ENCODE measurements at regions not wholly inside any gene's neighbourhood (a gene's known extent, or its start where the extent isn't known, plus 50 kb on each side); places are given as distances from the start of the nearest gene placed in this dataset.
A peak's percentile ranks its signal among the peaks of the same experiment; 100 is the strongest.

DNA sequence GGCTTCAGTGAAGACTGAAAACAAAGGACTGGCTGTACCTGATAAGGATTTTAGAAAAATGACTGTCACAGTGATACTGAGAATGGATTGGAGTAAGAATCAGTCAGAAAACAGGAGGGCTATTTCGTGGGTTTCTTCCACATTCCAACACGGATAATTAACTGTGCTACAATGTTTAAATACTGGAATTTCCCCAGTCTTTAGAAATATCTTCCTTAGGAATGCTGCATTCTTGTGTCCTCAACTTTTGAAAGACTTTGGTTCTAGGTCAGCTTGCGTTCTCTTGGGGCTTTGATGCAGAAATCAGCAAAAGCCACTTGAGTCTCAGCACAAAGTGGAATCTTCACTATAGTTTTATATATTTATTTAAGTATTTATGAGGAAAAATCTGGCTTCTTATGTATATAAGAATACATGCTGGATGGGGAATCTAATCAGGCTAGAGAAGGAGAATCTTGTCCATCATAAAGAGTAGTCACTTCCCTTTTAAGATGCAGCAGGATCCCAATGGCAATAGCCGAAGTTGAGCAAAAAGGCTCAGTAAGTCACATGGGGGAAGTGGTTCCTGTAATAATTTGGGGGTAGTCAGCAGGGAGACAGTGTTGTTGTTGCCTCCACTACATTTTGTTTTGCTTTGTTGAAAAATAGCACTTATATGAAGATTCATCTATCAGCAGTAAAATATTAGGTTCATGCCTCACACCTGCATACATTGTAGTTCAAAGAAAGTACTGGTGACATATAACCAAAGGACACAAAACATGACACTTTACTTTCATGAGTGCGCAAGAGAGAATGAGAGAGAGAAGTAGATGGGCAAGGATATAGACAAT, 86.0 kb downstream of the CH25H start:
- no peak overlapping the region for H3K27ac ChIP-seq
- FAIRE-seq (peak; percentile 49), ATAC-seq (no peak), DNase-seq (ENCODE audit: low read depth in 1 of 2, low spot score in 1 of 2) (no peak)
- POLR2A ChIA-PET, result no interaction called here
- no peak overlapping the region for H3K4me2 ChIP-seq
- no peak overlapping the region for H3K4me3 ChIP-seq
- H3K9me3 ChIP-seq, result no peaks in the 10 kb centered on the region
- WGBS (ENCODE audit: missing lambda C conversion rate), result 42% methylated on average over 5 of the region's 5 CpGs
- no peak for TF ChIP-seq NPAS2 (CRISPR knock-in tag; IDR thresholded peaks at IDR 0.05; ENCODE audit: borderline replicate concordance)
- peaks cover 5% of the 10 kb centered on the region; the same call in 1 of the 3 replicates for H3K4me1 ChIP-seq
- CTCF ChIA-PET, result no interaction called here

- WGBS (ENCODE audit: missing lambda C conversion rate), result 74% methylated on average over 1 of the region's 1 CpG
Measured at GRCh38 chr10:89119651-89120050, 87.5 kb downstream of the CH25H start.

DNA sequence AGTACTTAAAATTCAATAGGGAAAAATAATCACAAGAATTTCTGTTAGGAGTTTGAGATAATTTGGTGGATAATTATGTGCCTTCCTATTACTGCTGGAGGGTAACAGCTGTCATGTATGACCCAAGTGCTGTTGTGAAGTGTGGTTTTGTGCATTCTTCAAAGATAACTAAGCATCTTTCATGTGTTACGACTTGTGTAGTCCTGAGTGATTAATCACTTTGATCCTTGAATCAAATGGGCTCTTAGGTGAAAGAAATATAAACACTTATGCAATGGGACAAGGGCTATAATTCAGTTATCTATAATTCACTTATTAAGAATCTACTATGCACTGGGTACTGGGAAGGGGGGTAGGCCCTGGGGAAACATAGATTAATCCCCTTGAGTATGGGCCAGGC, 89.0 kb downstream of the CH25H start:
- Histone ChIP-seq H3K27ac (no peak overlapping the region), H3K9me3 (no peaks in the 10 kb centered on the region), H3K4me2 (no peak overlapping the region), H3K4me1 (peaks cover 5% of the 10 kb centered on the region; the same call in 1 of the 3 replicates), H3K4me3 (no peak overlapping the region)
- POLR2A ChIA-PET, result no interaction called here
- DNase-seq (ENCODE audit: low read depth in 1 of 2, low spot score in 1 of 2), result no peak
- ATAC-seq, result no peak
- WGBS (ENCODE audit: missing lambda C conversion rate), result 45% methylated on average over 1 of the region's 1 CpG
- CTCF ChIA-PET, result no interaction called here
- FAIRE-seq, result no peak
- TF ChIP-seq ZFP36 (IDR thresholded peaks at IDR 0.05; ENCODE audit: borderline replicate concordance, partially characterized antibody) (no peak), HOXB5 (CRISPR knock-in tag; IDR thresholded peaks at IDR 0.05) (no peak), HOXA7 (CRISPR knock-in tag; IDR thresholded peaks at IDR 0.05) (no peak), CBX2 (IDR thresholded peaks at IDR 0.05; ENCODE audit: borderline replicate concordance, low read depth) (no peak), CBX8 (IDR thresholded peaks at IDR 0.05) (no peak), RCOR1 (IDR thresholded peaks at IDR 0.05; ENCODE audit: low read depth, low read length) (no peak), EHF (CRISPR knock-in tag; IDR thresholded peaks at IDR 0.05) (no peak), CHD4 (IDR thresholded peaks at IDR 0.05; ENCODE audit: borderline replicate concordance) (no peak), SMC3 (IDR thresholded peaks at IDR 0.05) (no peak), POLR2AphosphoS2 (conservative IDR thresholded peaks at IDR 0.05; ENCODE audit: low read length) (no peak), RARB (CRISPR knock-in tag; IDR thresholded peaks at IDR 0.05) (no peak), E2F6 (IDR thresholded peaks at IDR 0.05; ENCODE audit: borderline replicate concordance, low read depth) (no peak), JUNB (IDR thresholded peaks at IDR 0.05) (no peak), HEYL (CRISPR knock-in tag; IDR thresholded peaks at IDR 0.05) (no peak), PBX3 (IDR thresholded peaks at IDR 0.05) (no peak), TP53 (CRISPR knock-in tag; IDR thresholded peaks at IDR 0.05) (no peak)
- TF ChIP-seq, protein P1, sequence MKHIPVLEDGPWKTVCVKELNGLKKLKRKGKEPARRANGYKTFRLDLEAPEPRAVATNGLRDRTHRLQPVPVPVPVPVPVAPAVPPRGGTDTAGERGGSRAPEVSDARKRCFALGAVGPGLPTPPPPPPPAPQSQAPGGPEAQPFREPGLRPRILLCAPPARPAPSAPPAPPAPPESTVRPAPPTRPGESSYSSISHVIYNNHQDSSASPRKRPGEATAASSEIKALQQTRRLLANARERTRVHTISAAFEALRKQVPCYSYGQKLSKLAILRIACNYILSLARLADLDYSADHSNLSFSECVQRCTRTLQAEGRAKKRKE (CRISPR knock-in tag; IDR thresholded peaks at IDR 0.05; ENCODE audit: low read depth), result no peak
- TF ChIP-seq, protein P2, sequence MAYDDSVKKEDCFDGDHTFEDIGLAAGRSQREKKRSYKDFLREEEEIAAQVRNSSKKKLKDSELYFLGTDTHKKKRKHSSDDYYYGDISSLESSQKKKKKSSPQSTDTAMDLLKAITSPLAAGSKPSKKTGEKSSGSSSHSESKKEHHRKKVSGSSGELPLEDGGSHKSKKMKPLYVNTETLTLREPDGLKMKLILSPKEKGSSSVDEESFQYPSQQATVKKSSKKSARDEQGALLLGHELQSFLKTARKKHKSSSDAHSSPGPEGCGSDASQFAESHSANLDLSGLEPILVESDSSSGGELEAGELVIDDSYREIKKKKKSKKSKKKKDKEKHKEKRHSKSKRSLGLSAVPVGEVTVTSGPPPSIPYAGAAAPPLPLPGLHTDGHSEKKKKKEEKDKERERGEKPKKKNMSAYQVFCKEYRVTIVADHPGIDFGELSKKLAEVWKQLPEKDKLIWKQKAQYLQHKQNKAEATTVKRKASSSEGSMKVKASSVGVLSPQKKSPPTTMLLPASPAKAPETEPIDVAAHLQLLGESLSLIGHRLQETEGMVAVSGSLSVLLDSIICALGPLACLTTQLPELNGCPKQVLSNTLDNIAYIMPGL (CRISPR knock-in tag; IDR thresholded peaks at IDR 0.05; ENCODE audit: borderline replicate concordance), result no peak

More at GRCh38 chr10:89119651-89120050, 87.5 kb downstream of the CH25H start:
- no peak for FAIRE-seq
- Histone ChIP-seq H3K4me1 (peaks cover 5% of the 10 kb centered on the region; the same call in 1 of the 3 replicates), H3K9me3 (no peaks in the 10 kb centered on the region), H3K27ac (no peak overlapping the region), H3K4me2 (no peak overlapping the region), H3K4me3 (no peak overlapping the region)
- no peak for TF ChIP-seq CHD2 (IDR thresholded peaks at IDR 0.05; ENCODE audit: low read length, partially characterized antibody)
- no peak for TF ChIP-seq REST (IDR thresholded peaks at IDR 0.05)
- no peak for ATAC-seq
- ChIA-PET CTCF (no interaction called here), POLR2A (no interaction called here)
- DNase-seq (ENCODE audit: low read depth in 1 of 2, low spot score in 1 of 2), result no peak
